ENCODE measurements at regions not wholly inside any gene's neighbourhood (a gene's known extent, or its start where the extent isn't known, plus 50 kb on each side); places are given as distances from the start of the nearest gene placed in this dataset.

DNA sequence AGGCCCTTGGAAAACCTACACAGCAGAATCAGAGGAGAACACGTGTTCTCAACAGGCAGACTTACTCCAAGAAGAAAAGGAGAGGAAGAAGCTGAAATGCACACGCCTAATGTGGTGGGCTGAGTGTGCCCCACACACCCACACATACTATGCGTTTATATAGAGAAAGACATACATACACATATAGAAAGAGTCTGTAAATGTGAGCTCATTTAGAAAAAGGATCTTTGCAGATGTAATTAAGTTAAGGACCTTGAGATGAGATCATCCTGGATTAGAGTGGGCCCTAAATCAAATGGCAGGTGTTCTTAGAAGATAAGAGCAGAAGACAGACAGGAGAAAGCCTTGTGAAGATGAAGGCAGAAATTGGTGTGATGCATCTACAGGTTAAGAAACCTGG, 87.2 kb upstream of the KLF3 start:
- Histone ChIP-seq H3K9me3 (ENCODE audit: control insufficient read depth, insufficient read depth, low read depth, low read length) (no peaks in the 10 kb centered on the region), H3K9ac (ENCODE audit: low read length) (no peak overlapping the region), H3K4me1 (ENCODE audit: control insufficient read depth, insufficient read depth, low read length) (no peaks in the 10 kb centered on the region), H3K27me3 (ENCODE audit: control insufficient read depth, insufficient read depth, low read length) (no peaks in the 10 kb centered on the region), H3K4me3 (ENCODE audit: low read depth, low read length) (no peak overlapping the region), H3K27ac (ENCODE audit: low read depth, low read length) (no peak overlapping the region), H3K36me3 (ENCODE audit: control insufficient read depth, insufficient read depth, low read length) (no peaks in the 10 kb centered on the region)

- Histone ChIP-seq H3K9me3 (ENCODE audit: control insufficient read depth, insufficient read depth, low read depth, low read length) (no peaks in the 10 kb centered on the region), H3K4me1 (ENCODE audit: control insufficient read depth, insufficient read depth, low read length) (no peaks in the 10 kb centered on the region), H3K9ac (ENCODE audit: low read length) (no peak overlapping the region), H3K36me3 (ENCODE audit: control insufficient read depth, insufficient read depth, low read length) (no peaks in the 10 kb centered on the region), H3K27me3 (ENCODE audit: control insufficient read depth, insufficient read depth, low read length) (no peaks in the 10 kb centered on the region), H3K27ac (ENCODE audit: low read depth, low read length) (no peak overlapping the region), H3K4me3 (ENCODE audit: low read depth, low read length) (no peak overlapping the region)
These were observed 86.5 kb upstream of the KLF3 start for GRCh38 chr4:38577462-38577861.

DNA sequence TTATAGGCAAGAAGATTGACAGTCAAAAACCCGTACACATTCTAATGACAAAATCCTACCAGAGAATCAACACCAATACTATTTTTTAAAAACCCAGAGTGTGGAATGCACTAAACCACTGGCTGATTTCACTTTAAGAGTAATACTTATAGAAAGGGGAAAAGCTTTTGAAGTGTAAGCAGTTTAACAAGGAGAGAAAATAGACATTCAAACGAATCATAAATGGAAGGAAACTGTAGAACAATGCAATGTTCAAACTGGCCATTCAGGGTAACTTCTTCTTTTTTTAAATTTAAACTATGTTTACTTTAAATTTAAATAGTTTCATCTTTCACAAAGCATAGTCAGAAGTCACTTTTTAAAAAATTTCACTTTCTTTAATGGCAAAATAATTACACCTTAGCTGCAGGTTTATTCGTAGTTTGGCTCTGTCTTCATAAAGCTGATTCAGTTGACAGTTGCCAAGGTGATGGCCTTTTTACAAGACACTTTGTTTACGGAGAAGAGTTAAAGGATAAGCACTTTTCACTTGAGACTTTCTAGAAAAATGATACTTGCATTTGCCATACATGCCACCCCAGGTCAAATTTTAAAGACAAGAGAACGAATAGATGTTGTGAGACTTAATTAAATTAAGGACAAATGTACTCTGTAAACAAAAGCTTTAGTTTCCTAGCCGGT, 82.4 kb upstream of the KLF3 start:
- Histone ChIP-seq H3K36me3 (ENCODE audit: control insufficient read depth, insufficient read depth, low read length) (no peaks in the 10 kb centered on the region), H3K9me3 (ENCODE audit: control insufficient read depth, insufficient read depth, low read depth, low read length) (no peaks in the 10 kb centered on the region), H3K9ac (ENCODE audit: low read length) (no peak overlapping the region), H3K27ac (ENCODE audit: low read depth, low read length) (no peak overlapping the region), H3K4me1 (ENCODE audit: control insufficient read depth, insufficient read depth, low read length) (no peaks in the 10 kb centered on the region), H3K4me3 (ENCODE audit: low read depth, low read length) (no peak overlapping the region), H3K27me3 (ENCODE audit: control insufficient read depth, insufficient read depth, low read length) (no peaks in the 10 kb centered on the region)

GRCh38 chr4:38582445-38582844, 81.6 kb upstream of the KLF3 start:
- no peaks in the 10 kb centered on the region for H3K9me3 ChIP-seq (ENCODE audit: control insufficient read depth, insufficient read depth, low read depth, low read length)
- no peak overlapping the region for H3K4me3 ChIP-seq (ENCODE audit: low read depth, low read length)
- no peak overlapping the region for H3K9ac ChIP-seq (ENCODE audit: low read length)
- no peaks in the 10 kb centered on the region for H3K4me1 ChIP-seq (ENCODE audit: control insufficient read depth, insufficient read depth, low read length)
- H3K36me3 ChIP-seq (ENCODE audit: control insufficient read depth, insufficient read depth, low read length) = no peaks in the 10 kb centered on the region
- H3K27ac ChIP-seq (ENCODE audit: low read depth, low read length) = no peak overlapping the region
- no peaks in the 10 kb centered on the region for H3K27me3 ChIP-seq (ENCODE audit: control insufficient read depth, insufficient read depth, low read length)

DNA sequence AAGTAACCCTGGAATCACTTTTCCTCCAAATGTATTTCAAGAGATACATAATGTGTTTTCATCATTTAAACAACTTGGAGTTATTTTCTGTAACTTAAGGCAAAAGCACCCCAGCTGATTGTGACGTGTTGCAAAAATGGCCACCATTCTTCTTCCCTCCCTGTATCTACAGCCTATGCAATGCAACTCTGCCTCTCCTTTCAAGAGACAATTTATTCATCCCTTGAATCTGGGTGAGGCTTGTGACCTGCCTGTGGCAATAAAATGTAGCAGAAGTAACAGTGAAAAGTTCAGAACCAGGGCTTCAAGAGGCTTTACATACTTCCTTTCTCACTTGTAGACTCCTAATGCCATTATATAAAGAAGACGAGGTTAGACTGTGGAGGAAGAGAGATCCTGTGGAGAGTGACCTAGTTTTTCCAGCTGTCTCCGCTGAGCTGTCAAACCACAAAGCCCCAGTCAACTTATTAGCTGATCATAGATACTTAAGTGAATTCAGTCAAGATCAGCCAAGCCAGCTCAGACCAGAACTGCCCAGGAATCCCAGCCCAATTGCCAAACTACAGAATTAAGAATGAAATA, 81.0 kb upstream of the KLF3 start:
- Histone ChIP-seq H3K9ac (ENCODE audit: low read length) (no peak overlapping the region), H3K27ac (ENCODE audit: low read depth, low read length) (no peak overlapping the region), H3K4me3 (ENCODE audit: low read depth, low read length) (no peak overlapping the region), H3K9me3 (ENCODE audit: control insufficient read depth, insufficient read depth, low read depth, low read length) (no peaks in the 10 kb centered on the region), H3K27me3 (ENCODE audit: control insufficient read depth, insufficient read depth, low read length) (no peaks in the 10 kb centered on the region), H3K36me3 (ENCODE audit: control insufficient read depth, insufficient read depth, low read length) (no peaks in the 10 kb centered on the region), H3K4me1 (ENCODE audit: control insufficient read depth, insufficient read depth, low read length) (no peaks in the 10 kb centered on the region)

- Histone ChIP-seq H3K27me3 (ENCODE audit: control insufficient read depth, insufficient read depth, low read length) (no peaks in the 10 kb centered on the region), H3K4me1 (ENCODE audit: control insufficient read depth, insufficient read depth, low read length) (no peaks in the 10 kb centered on the region)
These were observed 78.1 kb upstream of the KLF3 start for GRCh38 chr4:38585871-38586270.

GRCh38 chr4:38587106-38587505, 76.9 kb upstream of the KLF3 start:
- Histone ChIP-seq H3K4me3 (ENCODE audit: low read depth, low read length) (no peak overlapping the region), H3K9me3 (ENCODE audit: control insufficient read depth, insufficient read depth, low read depth, low read length) (no peaks in the 10 kb centered on the region; the same call in 1 of the 2 replicates), H3K4me1 (ENCODE audit: control insufficient read depth, insufficient read depth, low read length) (no peaks in the 10 kb centered on the region), H3K27ac (ENCODE audit: low read depth, low read length) (no peak overlapping the region), H3K9ac (ENCODE audit: low read length) (no peak overlapping the region), H3K27me3 (ENCODE audit: control insufficient read depth, insufficient read depth, low read length) (no peaks in the 10 kb centered on the region), H3K36me3 (ENCODE audit: control insufficient read depth, insufficient read depth, low read length) (no peaks in the 10 kb centered on the region)

More at GRCh38 chr4:38585871-38586270, 78.1 kb upstream of the KLF3 start:
- no peaks in the 10 kb centered on the region for H3K36me3 ChIP-seq (ENCODE audit: control insufficient read depth, insufficient read depth, low read length)
- no peak overlapping the region for H3K4me3 ChIP-seq (ENCODE audit: low read depth, low read length)
- H3K9me3 ChIP-seq (ENCODE audit: control insufficient read depth, insufficient read depth, low read depth, low read length) = no peaks in the 10 kb centered on the region; the same call in 1 of the 2 replicates
- no peak overlapping the region for H3K9ac ChIP-seq (ENCODE audit: low read length)
- H3K27ac ChIP-seq (ENCODE audit: low read depth, low read length) = no peak overlapping the region

DNA sequence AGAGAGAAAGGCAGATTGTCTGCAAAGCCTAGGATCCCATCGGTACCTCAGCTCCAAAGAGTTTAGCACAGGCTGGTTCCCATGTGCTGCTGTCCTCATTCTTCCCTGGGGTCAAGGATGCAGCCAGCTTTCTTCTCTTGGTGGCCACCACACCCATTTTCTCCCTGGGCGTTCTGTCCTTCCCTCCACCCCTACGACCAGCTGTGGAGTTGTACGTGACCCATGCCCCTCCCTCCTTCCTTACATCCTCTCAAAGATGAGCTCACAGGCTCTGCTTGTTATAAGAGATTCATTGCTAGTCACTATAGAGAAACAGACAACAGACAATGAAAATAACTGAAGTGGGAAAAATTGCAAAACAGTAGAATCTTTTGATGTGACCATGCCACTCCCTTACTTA, 74.0 kb upstream of the KLF3 start:
- no peak overlapping the region for H3K27ac ChIP-seq (ENCODE audit: low read depth, low read length)
- H3K9me3 ChIP-seq (ENCODE audit: control insufficient read depth, insufficient read depth, low read depth, low read length) = no peaks in the 10 kb centered on the region; the same call in 1 of the 2 replicates
- no peak overlapping the region for H3K4me3 ChIP-seq (ENCODE audit: low read depth, low read length)
- H3K4me1 ChIP-seq (ENCODE audit: control insufficient read depth, insufficient read depth, low read length) = no peaks in the 10 kb centered on the region
- H3K9ac ChIP-seq (ENCODE audit: low read length) = no peak overlapping the region
- H3K36me3 ChIP-seq (ENCODE audit: control insufficient read depth, insufficient read depth, low read length) = no peaks in the 10 kb centered on the region
- no peaks in the 10 kb centered on the region for H3K27me3 ChIP-seq (ENCODE audit: control insufficient read depth, insufficient read depth, low read length)

DNA sequence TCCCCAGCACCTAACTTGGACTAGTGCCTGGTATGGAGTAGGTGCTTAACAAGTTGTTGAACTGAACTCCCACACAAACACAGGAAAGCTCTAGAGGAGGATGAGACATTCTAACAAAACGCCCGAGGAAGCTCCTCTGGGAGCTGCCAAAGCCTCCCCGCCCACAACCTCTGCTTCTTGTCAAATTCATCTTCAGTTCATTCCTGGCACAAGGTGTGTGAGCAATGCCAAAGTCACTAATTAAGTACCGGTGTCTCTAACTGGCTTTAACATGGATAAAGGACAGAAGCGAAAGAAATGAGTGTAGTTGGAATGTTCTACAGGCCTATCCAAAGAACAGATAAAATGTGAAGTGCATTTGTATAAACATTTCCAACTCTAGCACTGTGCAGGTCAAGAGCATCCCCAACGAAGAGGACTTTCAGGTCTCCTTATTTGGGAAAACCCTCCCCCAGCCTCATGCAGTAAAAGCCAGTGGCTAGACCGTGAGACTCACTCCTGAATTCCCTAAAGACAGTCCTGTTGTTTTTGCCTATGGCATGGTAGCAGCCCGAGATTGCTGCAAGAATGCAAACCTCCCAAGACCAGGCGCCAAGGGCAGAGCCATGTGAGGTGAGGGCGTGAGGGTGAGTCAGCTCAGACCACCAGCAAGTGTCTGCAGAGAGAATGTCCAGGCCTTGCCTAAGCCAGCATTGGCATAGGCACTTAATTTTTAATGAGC, 72.2 kb upstream of the KLF3 start:
- no peaks in the 10 kb centered on the region for H3K27me3 ChIP-seq (ENCODE audit: control insufficient read depth, insufficient read depth, low read length)
- H3K27ac ChIP-seq (ENCODE audit: low read depth, low read length) = no peak overlapping the region
- no peaks in the 10 kb centered on the region; the same call in 1 of the 2 replicates for H3K9me3 ChIP-seq (ENCODE audit: control insufficient read depth, insufficient read depth, low read depth, low read length)
- H3K4me1 ChIP-seq (ENCODE audit: control insufficient read depth, insufficient read depth, low read length) = no peaks in the 10 kb centered on the region
- no peaks in the 10 kb centered on the region for H3K36me3 ChIP-seq (ENCODE audit: control insufficient read depth, insufficient read depth, low read length)
- no peak overlapping the region for H3K9ac ChIP-seq (ENCODE audit: low read length)
- no peak overlapping the region for H3K4me3 ChIP-seq (ENCODE audit: low read depth, low read length)

- H3K4me1 ChIP-seq (ENCODE audit: control insufficient read depth, insufficient read depth, low read length) = no peaks in the 10 kb centered on the region
- H3K27ac ChIP-seq (ENCODE audit: low read depth, low read length) = no peak overlapping the region
- no peaks in the 10 kb centered on the region for H3K27me3 ChIP-seq (ENCODE audit: control insufficient read depth, insufficient read depth, low read length)
- H3K9ac ChIP-seq (ENCODE audit: low read length) = no peak overlapping the region
- H3K36me3 ChIP-seq (ENCODE audit: control insufficient read depth, insufficient read depth, low read length) = no peaks in the 10 kb centered on the region
- no peaks in the 10 kb centered on the region for H3K9me3 ChIP-seq (ENCODE audit: control insufficient read depth, insufficient read depth, low read depth, low read length)
- H3K4me3 ChIP-seq (ENCODE audit: low read depth, low read length) = no peak overlapping the region
These were observed 65.5 kb upstream of the KLF3 start for GRCh38 chr4:38598489-38598888.

GRCh38 chr4:38600575-38600974, 63.4 kb upstream of the KLF3 start:
- Histone ChIP-seq H3K4me1 (ENCODE audit: control insufficient read depth, insufficient read depth, low read length) (peaks cover 5% of the 10 kb centered on the region; the same call in 1 of the 2 replicates), H3K9me3 (ENCODE audit: control insufficient read depth, insufficient read depth, low read depth, low read length) (no peaks in the 10 kb centered on the region), H3K4me3 (ENCODE audit: low read depth, low read length) (no peak overlapping the region), H3K27ac (ENCODE audit: low read depth, low read length) (no peak overlapping the region), H3K36me3 (ENCODE audit: control insufficient read depth, insufficient read depth, low read length) (no peaks in the 10 kb centered on the region), H3K9ac (ENCODE audit: low read length) (no peak overlapping the region), H3K27me3 (ENCODE audit: control insufficient read depth, insufficient read depth, low read length) (no peaks in the 10 kb centered on the region)

Measured in HUES6 (cell line).